CD14-positive monocyte (primary cell): ENCODE measurements at regions not wholly inside any gene's neighbourhood (a gene's known extent, or its start where the extent isn't known, plus 50 kb on each side); places are given as distances from the start of the nearest gene placed in this dataset.

ENCODE experiments used
- DNase-seq, 3 donors: peaks; one replicate each; pipeline ENCODE4 v3.0.0-alpha.2; 2011 to 2022
- H2AFZ ChIP-seq: 2 replicates; pipeline ENCODE4 v1.6.0; 2012; ENCODE audit warnings: mild to moderate bottlenecking, low read depth, low read length, inconsistent platforms; ENCODE audit not compliant: insufficient read depth, poor library complexity, severe bottlenecking
- H3K27ac ChIP-seq, 2 donors: 1 replicate in 1 of 2; 2 replicates in 1 of 2; pipeline ENCODE4 v1.5.1; 2012 to 2013; ENCODE audit warnings: low read length in 2 of 2, control low read depth in 1 of 2, inconsistent platforms in 1 of 2, low read depth in 1 of 2, mild to moderate bottlenecking in 1 of 2
- H3K27me3 ChIP-seq, 2 donors: one replicate each; pipeline versions ENCODE4 v1.6.0 to v1.6.1; 2011 to 2013; ENCODE audit warnings: low read length in 2 of 2; ENCODE audit not compliant: control insufficient read depth in 2 of 2, insufficient read depth in 2 of 2
- H3K36me3 ChIP-seq, 2 donors: replicated peaks in 1 of 2; 1 replicate in 1 of 2; 2 replicates in 1 of 2; pipeline versions ENCODE4 v1.5.1 to v1.6.1; 2012 to 2013; ENCODE audit warnings: low read length in 2 of 2, control low read depth in 1 of 2, inconsistent platforms in 1 of 2, mild to moderate bottlenecking in 1 of 2; ENCODE audit not compliant: insufficient read depth in 2 of 2, control insufficient read depth in 1 of 2
- H3K4me1 ChIP-seq, 2 donors: 1 replicate in 1 of 2; 2 replicates in 1 of 2; pipeline versions ENCODE4 v1.5.1 to v1.6.1; 2012 to 2013; ENCODE audit warnings: low read length in 2 of 2, control low read depth in 1 of 2, inconsistent platforms in 1 of 2, mild to moderate bottlenecking in 1 of 2, moderate library complexity in 1 of 2; ENCODE audit not compliant: insufficient read depth in 2 of 2, control insufficient read depth in 1 of 2
- H3K4me2 ChIP-seq: replicated peaks from 2 replicates; pipeline ENCODE3; 2012; ENCODE audit warnings: low read length, moderate library complexity, mild to moderate bottlenecking; ENCODE audit not compliant: poor library complexity, severe bottlenecking; ENCODE audit errors: extremely low read depth
- H3K4me3 ChIP-seq, 3 experiments: fragments of 200-600 bp in 1 of 3; sonication (generic) in 1 of 3; replicated peaks in 1 of 3; 1 replicate in 2 of 3; 2 replicates in 1 of 3; pipeline ENCODE4 v1.5.1; 2011 to 2013; ENCODE audit warnings: low read length in 3 of 3, mild to moderate bottlenecking in 3 of 3, control low read depth in 2 of 3, low read depth in 2 of 3, inconsistent platforms in 1 of 3, moderate library complexity in 1 of 3
- H3K79me2 ChIP-seq: 2 replicates; pipeline ENCODE4 v1.6.0; 2012; ENCODE audit warnings: mild to moderate bottlenecking, control low read depth, inconsistent platforms, low read length, moderate library complexity; ENCODE audit not compliant: insufficient read depth
- H3K9ac ChIP-seq: 2 replicates; pipeline ENCODE4 v1.6.0; 2017; ENCODE audit warnings: low read length, mild to moderate bottlenecking; ENCODE audit not compliant: insufficient read depth, poor library complexity, severe bottlenecking
- H3K9me3 ChIP-seq, 2 donors: replicated peaks in 1 of 2; 1 replicate in 1 of 2; 2 replicates in 1 of 2; pipeline versions ENCODE4 v1.5.1 to v1.6.1; 2012 to 2013; ENCODE audit warnings: low read length in 2 of 2, control low read depth in 1 of 2; ENCODE audit not compliant: control insufficient read depth in 1 of 2, insufficient read depth in 1 of 2
- H4K20me1 ChIP-seq: 2 replicates; pipeline ENCODE4 v1.6.0; 2012; ENCODE audit warnings: mild to moderate bottlenecking, low read length, control low read depth, moderate library complexity; ENCODE audit not compliant: insufficient read depth
- H3K27ac Mint-ChIP-seq, 7 donors: one replicate each; pipeline ENCODE4 v1.8.0; 2020; ENCODE audit warnings: mild to moderate bottlenecking in 7 of 7, mixed read lengths in 7 of 7, moderate library complexity in 6 of 7, inconsistent platforms in 2 of 7
- H3K27me3 Mint-ChIP-seq, 3 donors: one replicate each; pipeline ENCODE4 v1.8.0; 2021 to 2022; ENCODE audit warnings: low read depth in 3 of 3, mild to moderate bottlenecking in 3 of 3, mixed read lengths in 3 of 3, moderate library complexity in 3 of 3, inconsistent platforms in 1 of 3
- H3K36me3 Mint-ChIP-seq, 2 donors: one replicate each; pipeline ENCODE4 v1.8.0; 2020; ENCODE audit warnings: mixed read lengths in 2 of 2, inconsistent platforms in 1 of 2, mild to moderate bottlenecking in 1 of 2
- H3K4me1 Mint-ChIP-seq: one replicate; pipeline ENCODE4 v1.8.0; 2020; ENCODE audit warnings: mild to moderate bottlenecking, mixed read lengths
- H3K4me3 Mint-ChIP-seq, 2 donors: one replicate each; pipeline ENCODE4 v1.8.0; 2020; ENCODE audit warnings: mild to moderate bottlenecking in 2 of 2, mixed read lengths in 2 of 2, moderate library complexity in 1 of 2
- H3K9me3 Mint-ChIP-seq, 7 donors: one replicate each; pipeline ENCODE4 v1.8.0; 2020 to 2022; ENCODE audit warnings: mixed read lengths in 7 of 7, mild to moderate bottlenecking in 6 of 7, moderate library complexity in 6 of 7, inconsistent platforms in 2 of 7
- CTCF ChIP-seq: fragments of 200-600 bp; IDR thresholded peaks from one replicate; pipeline ENCODE4 v1.8.0; 2022; ENCODE audit warnings: antibody characterized with exemption, mild to moderate bottlenecking
- WGBS: methylation state at CpG from one replicate; pipeline ENCODE4 v1.1.5; 2013; ENCODE audit warnings: missing lambda C conversion rate; ENCODE audit not compliant: insufficient coverage; 5-methylcytosine and 5-hydroxymethylcytosine counted together
- intact Hi-C, 2 donors: fragments of 100-400 bp; cut with micrococcal nuclease; formaldehyde crosslinking; loops; one replicate each; pipeline versions ENCODE4 v1.15.0 to v1.15.1; 2023

DNA sequence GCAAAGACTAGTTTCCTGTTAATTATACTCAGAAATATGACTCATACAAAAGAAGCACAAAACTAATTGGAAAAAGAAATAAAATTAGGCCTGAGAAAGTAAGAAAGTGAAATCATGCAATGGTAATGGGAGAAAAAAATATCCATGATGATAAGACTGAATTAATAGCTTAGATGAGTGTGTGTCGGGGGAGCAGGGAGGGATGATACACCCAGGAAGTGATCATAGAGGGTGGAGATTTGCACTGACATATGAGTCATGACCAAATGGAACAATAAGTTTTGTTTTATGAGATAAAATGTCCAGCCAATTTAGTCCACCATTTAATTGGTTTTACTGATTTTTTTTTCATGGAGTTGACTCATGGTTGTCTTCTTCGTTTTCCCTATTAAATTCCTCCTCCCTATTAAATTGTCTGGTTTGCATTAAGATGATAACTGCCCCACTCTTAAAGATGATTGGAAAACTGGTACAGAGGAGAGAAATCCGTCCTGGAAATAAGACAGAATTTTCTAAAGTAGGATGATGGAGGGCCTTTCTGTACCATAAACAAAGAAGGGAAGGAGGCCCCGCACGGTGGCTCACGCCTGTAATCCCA lies 111.7 kb upstream of the KCNJ6 start:
- Mint-ChIP-seq H3K4me3 (no peak overlapping the region), H3K4me1 (peaks cover 5% of the 10 kb centered on the region), H3K27ac (no peak overlapping the region), H3K9me3 (peaks cover 0 to 8% (median 0%) of the 10 kb centered on the region in 7 donors), H3K36me3 (no peaks in the 10 kb centered on the region), H3K27me3 (peaks cover 1 to 5% (median 1%) of the 10 kb centered on the region in 3 donors)
- 83% methylated on average over 1 of the region's 6 CpGs for WGBS
- no peak for DNase-seq
- no peak overlapping the region for H3K4me3 ChIP-seq
- H3K4me1 ChIP-seq: no peaks in the 10 kb centered on the region
- no peaks in the 10 kb centered on the region for H3K36me3 ChIP-seq
- no peaks in the 10 kb centered on the region for H4K20me1 ChIP-seq
- H3K9me3 ChIP-seq: no peaks in the 10 kb centered on the region
- no peak overlapping the region for H3K4me2 ChIP-seq
- H3K27ac ChIP-seq: no peak overlapping the region
- H3K79me2 ChIP-seq: no peaks in the 10 kb centered on the region
- H2AFZ ChIP-seq: no peak overlapping the region
- intact Hi-C loops: no loop called here
- no peaks in the 10 kb centered on the region for H3K27me3 ChIP-seq
- H3K9ac ChIP-seq: no peak overlapping the region
- no peak for TF ChIP-seq CTCF

DNA sequence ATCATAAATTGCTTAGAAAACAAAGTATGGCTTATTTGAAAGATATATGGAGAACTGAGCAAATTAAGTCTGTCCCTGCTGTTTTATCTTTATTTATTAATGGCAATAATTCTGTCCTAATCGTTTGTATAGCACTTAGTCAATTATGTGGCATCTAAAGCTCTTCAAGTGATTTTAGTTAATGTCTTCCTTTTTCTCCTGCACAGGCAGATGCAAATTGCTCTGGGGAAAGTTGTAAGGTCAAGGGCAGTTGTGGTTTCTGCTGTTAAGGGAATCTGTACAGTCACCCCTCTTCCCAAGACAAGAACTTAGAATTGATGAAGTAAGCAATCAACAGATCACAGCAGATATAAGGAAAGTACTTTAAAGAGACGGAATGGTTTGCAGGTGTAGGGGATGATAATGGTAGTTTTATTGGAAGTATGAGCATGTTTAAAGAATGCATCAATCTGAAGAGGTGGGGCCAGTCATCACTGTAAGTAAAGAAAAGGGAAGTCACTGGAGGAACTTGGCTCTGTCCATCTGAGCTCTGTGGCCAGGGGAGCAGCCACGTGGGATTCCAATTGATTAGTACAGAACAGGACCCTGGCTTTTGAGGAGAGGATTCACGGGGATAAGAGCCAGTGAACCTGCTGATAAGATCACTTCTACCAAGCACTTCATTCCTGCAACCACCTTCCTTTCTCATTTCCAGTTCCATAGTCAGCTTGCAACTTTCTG lies 116.0 kb upstream of the KCNJ6 start:
- H3K4me1 Mint-ChIP-seq: peaks cover 5% of the 10 kb centered on the region
- peak in 2 of 3 donors; percentile 2 to 3 for DNase-seq
- H3K27ac ChIP-seq: no peak overlapping the region
- no peak overlapping the region for H3K4me2 ChIP-seq
- H3K9me3 ChIP-seq: no peaks in the 10 kb centered on the region
- no peak overlapping the region for H3K4me3 ChIP-seq
- intact Hi-C loops: no loop called here
- H3K27ac Mint-ChIP-seq: no peak overlapping the region
- H3K9me3 Mint-ChIP-seq: peaks cover 0 to 5% (median 0%) of the 10 kb centered on the region in 7 donors
- H3K27me3 ChIP-seq: no peaks in the 10 kb centered on the region
- no peaks in the 10 kb centered on the region for H3K79me2 ChIP-seq
- no peaks in the 10 kb centered on the region for H3K36me3 ChIP-seq
- no peak overlapping the region for H3K4me3 Mint-ChIP-seq
- H4K20me1 ChIP-seq: no peaks in the 10 kb centered on the region
- H3K27me3 Mint-ChIP-seq: peaks cover 1 to 4% (median 4%) of the 10 kb centered on the region in 3 donors
- H2AFZ ChIP-seq: no peak overlapping the region
- no peak overlapping the region for H3K9ac ChIP-seq
- 55% methylated on average over 1 of the region's 4 CpGs for WGBS
- H3K4me1 ChIP-seq: no peaks in the 10 kb centered on the region
- H3K36me3 Mint-ChIP-seq: no peaks in the 10 kb centered on the region
- no peak for TF ChIP-seq CTCF
